Muscle of arm (tissue), 1 donor: ENCODE measurements at regions not wholly inside any gene's neighbourhood (a gene's known extent, or its start where the extent isn't known, plus 50 kb on each side); places are given as distances from the start of the nearest gene placed in this dataset.
"Not testable (repeated sequence)": the region's sequence is repeated elsewhere in the genome, so short reads cannot be mapped to it uniquely, and the experiment has no call there.

ENCODE experiments used
- DNase-seq: peaks from one replicate; pipeline ENCODE4 v3.0.0-alpha.2; 2013

DNA sequence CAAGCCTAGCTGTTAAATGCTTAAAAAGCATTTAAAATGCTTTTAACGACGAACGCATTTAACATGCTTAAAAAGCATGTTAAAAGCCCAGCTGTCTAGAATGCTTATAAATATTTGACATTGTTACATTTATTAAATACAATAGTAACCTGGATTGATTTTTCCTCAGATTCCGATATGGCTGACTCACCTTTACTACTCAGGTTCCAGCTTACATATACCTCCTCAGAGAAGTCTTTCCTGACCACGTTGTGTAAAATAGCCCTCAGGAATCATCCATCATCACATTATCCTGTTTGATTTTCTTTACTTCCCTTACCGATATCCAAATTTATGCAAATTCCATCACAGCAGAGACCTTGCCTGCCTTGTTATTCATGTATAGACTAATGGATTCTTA is 51.4 kb downstream of the SLC41A2 start:
- no peak for DNase-seq

DNA sequence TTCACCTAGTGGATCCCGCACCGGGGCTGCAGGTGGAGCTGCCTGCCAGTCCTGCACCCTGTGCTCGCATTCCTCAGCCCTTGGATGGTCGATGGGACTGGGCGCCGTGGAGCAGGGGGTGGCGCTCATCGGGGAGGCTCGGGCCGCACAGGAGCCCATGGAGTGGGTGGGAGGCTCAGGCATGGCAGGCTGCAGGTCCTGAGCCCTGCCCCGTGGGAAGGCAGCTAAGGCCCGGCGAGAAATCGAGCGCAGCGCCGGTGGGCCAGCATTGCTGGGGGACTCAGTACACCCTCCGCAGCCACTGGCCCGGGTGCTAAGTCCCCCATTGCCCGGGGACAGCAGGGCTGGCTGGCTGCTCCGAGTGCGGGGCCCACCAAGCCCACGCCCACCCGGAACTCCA is 52.6 kb downstream of the SLC41A2 start:
- DNase-seq: not testable (repeated sequence)

- no peak for DNase-seq
Observed at GRCh38 chr12:104903648-104904423, 54.3 kb downstream of the SLC41A2 start.

- no peak for DNase-seq
Observed at GRCh38 chr12:104902125-104902524, 56.0 kb downstream of the SLC41A2 start.

DNA sequence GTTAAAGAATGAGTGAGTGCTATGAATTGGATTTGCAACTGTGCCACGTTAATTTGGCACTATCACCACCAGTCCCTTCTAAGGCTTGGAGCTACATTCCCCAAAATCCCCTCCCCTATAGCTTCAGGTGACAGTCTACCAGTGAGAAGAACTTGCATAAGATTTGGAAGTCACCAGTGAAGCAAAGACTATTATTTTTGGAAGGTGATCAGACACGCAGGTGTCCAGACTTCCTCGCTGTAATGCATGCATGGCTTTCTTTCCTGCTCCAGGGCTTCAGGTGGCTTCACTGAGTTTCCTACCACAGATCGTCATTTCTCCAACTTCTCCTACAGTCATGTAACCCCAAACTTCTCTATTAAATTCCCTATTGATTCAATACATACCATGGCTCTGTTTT is 61.4 kb downstream of the SLC41A2 start:
- no peak for DNase-seq

DNA sequence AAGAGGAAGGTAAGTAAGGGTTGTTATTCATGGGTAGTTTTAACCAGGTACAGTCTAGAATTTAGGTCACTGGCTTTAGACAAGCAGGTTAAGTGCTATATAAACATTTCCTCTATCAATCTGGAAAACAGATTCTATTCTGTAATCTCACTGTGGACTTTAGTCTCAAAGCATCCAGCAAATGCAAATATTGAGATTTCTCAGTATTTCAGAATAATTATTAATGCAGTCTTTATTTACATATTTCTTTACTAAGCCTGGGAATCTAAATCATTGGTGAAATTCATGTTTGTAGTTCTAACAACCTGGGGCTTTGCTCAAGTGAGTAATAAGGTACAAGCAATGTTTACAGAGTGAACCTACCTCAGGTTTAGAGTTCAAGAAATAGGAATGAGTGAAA is 61.9 kb downstream of the SLC41A2 start:
- DNase-seq: no peak

- DNase-seq: no peak
Observed at GRCh38 chr12:104895415-104895814, 62.7 kb downstream of the SLC41A2 start.

GRCh38 chr12:104890476-104891096 is 67.5 kb downstream of the SLC41A2 start:
- no peak for DNase-seq

DNA sequence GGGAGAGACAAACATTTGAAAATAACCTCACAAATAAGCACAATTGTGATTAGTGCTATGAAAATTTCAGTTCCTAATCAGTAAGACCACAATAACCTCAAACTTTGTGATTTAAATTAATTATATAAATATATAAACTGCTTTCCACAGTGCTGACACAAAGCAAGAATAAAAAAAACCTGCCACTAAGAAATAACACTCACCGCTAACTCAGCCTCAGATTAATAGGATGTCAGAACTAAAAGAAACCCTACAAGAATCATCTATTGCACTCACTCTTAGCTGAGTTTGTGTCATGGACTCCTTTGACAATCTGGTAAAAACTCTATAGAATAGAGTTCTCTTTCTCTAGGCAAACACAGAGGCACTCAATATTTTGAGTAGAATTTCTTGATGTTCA is 68.4 kb downstream of the SLC41A2 start:
- DNase-seq: no peak

DNA sequence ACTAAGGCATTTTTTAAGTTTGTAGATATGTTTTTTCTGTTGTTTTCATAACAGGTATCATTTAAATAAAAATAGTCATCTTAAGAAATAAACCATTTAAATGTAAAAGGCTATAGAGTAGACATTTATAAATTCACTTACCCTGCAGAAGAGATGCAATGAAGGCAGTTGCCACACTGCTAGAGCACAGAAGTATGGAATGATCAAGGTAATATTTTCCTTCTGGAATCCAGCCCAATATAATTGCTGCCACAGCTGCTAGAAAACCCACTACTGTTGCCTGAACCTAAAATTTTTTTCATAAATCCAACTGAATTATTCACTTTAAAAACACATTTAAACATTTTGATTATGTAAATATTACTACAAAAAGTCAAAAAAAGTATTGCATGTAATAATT is 69.2 kb downstream of the SLC41A2 start:
- no peak for DNase-seq

GRCh38 chr12:104888481-104888880 is 69.6 kb downstream of the SLC41A2 start:
- no peak for DNase-seq

GRCh38 chr12:104887452-104887851 is 70.6 kb downstream of the SLC41A2 start:
- no peak for DNase-seq

GRCh38 chr12:104886418-104887401 is 71.4 kb downstream of the SLC41A2 start:
- no peak for DNase-seq

GRCh38 chr12:104878858-104879257 is 79.2 kb downstream of the SLC41A2 start:
- DNase-seq: not testable (repeated sequence)

- peak; percentile 37 for DNase-seq
Observed at GRCh38 chr12:104877103-104877705, 80.9 kb downstream of the SLC41A2 start.

GRCh38 chr12:104873374-104873773 is 84.7 kb downstream of the SLC41A2 start:
- DNase-seq: no peak

- no peak for DNase-seq
Observed at GRCh38 chr12:104870797-104871196, 87.3 kb downstream of the SLC41A2 start.

DNA sequence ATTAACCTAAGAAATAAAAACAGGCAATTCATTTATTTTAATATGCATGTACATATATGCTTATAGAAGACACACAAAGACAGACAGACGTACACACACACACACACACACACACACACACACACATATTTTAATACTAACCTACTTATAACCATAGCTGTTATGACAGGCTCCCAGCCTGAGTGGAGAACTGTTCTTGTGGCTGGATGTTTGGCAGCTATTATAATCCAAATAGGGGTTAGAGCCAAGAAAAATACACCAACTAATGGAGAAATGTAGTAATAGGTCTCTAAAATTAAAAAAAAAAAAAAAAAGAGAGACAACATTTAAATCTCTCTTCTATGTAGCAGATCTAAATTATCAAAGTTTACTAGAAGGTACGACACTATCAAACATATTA is 91.8 kb downstream of the SLC41A2 start:
- no peak for DNase-seq

DNA sequence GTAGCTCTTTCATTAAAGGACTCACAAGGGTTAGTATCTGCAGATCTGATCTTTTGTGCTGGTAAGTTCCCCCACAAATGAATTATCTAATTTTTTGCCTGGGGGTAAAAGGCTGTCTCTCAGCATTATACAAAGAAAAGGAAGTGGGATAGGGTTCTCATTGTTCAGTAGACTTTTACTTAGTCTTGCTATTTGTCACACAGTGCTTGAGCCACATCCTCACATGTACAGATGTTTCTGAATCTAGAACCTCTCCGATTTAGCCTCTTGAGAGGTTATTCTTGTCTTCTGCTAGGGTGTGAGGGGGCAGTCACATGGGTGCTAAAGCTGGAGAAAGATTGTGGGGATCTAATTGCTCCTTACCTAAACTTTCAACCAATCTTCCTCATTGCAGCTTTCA is 93.0 kb downstream of the SLC41A2 start:
- DNase-seq: no peak

DNA sequence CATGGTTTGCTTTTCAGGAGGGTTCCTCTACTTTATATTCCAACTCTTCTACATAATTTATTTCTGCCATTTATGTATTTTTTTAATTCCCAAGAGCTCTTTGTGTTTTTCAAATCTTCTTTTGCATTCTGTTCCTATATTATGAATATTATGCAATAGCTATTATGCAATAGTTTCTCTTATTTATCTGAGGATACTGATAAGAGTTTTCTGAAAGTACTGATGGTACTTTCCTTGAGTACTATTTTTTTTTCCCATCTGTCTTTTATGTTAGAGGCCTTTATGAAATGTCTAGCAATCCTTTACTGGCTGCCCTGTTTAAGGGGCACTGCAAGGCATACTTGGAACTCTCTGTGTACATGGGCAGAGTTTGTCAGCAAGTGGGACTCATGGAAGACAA is 93.4 kb downstream of the SLC41A2 start:
- no peak for DNase-seq

GRCh38 chr12:104863296-104863948 is 94.7 kb downstream of the SLC41A2 start:
- DNase-seq: no peak
